ENCODE measurements at regions not wholly inside any gene's neighbourhood (a gene's known extent, or its start where the extent isn't known, plus 50 kb on each side); places are given as distances from the start of the nearest gene placed in this dataset.

GRCh38 chr5:143966280-143966679 lies 154.3 kb downstream of the HMHB1 start:
- CTCF ChIA-PET = interaction anchor here (0.7 to 1.6 kb wide), 3 partner anchors 10 to 1253 kb away, joined by 3 to 5 read pairs (median 3); no protein-coding TSS in a partner anchor
- DNase-seq (ENCODE audit: extremely low spot score) = no peak
- TF ChIP-seq CTCF (IDR thresholded peaks at IDR 0.05; ENCODE audit: control extremely low read depth, extremely low read depth, low read depth, missing control alignments) = no peak
- POLR2A ChIA-PET = no interaction called here

GRCh38 chr5:143968071-143968878 lies 156.3 kb downstream of the HMHB1 start:
- ChIA-PET CTCF (interaction anchor here (0.6 to 4.1 kb wide), 15 partner anchors 10 to 1196 kb away, joined by 3 to 35 read pairs (median 4); no protein-coding TSS in a partner anchor), POLR2A (no interaction called here)
- DNase-seq (ENCODE audit: extremely low spot score) = peak; percentile 37
- TF ChIP-seq CTCF (IDR thresholded peaks at IDR 0.05; ENCODE audit: control extremely low read depth, extremely low read depth, low read depth, missing control alignments) = peak; percentile 56

- no peak for TF ChIP-seq CTCF (IDR thresholded peaks at IDR 0.05; ENCODE audit: control extremely low read depth, extremely low read depth, low read depth, missing control alignments)
- no peak for DNase-seq (ENCODE audit: extremely low spot score)
- ChIA-PET CTCF (interaction anchor here (0.7 to 4.1 kb wide), 6 partner anchors 8 to 1257 kb away, joined by 3 to 35 read pairs (median 4); no protein-coding TSS in a partner anchor), POLR2A (no interaction called here)
These were observed 158.2 kb downstream of the HMHB1 start for GRCh38 chr5:143970159-143970558.

DNA sequence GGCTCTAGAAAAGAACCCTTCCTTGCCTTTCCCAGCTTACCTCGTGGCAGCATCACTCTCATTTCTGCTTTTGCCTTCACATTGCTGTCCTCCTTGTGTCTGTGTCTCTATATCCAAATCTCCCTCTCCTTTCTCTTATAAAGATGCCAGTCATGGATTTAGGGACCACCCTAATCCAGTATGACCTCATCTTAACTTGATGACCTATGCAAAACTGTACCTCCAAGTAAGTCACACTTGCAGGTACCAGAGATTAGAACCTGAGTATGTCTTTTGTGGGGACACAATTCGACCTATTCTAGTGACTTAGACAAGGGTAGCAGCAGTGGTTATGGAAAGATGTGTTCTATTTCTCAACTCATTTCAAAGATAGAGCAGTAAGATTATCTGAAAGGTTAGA lies 160.1 kb downstream of the HMHB1 start:
- ChIA-PET POLR2A (no interaction called here), CTCF (no interaction called here)
- TF ChIP-seq CTCF (IDR thresholded peaks at IDR 0.05; ENCODE audit: control extremely low read depth, extremely low read depth, low read depth, missing control alignments) = no peak
- DNase-seq (ENCODE audit: extremely low spot score) = no peak

GRCh38 chr5:143976055-143976454 lies 164.1 kb downstream of the HMHB1 start:
- TF ChIP-seq CTCF (IDR thresholded peaks at IDR 0.05; ENCODE audit: control extremely low read depth, extremely low read depth, low read depth, missing control alignments) = no peak
- POLR2A ChIA-PET = no interaction called here
- no peak for DNase-seq (ENCODE audit: extremely low spot score)
- CTCF ChIA-PET = interaction anchor here (0.8 to 5.2 kb wide), 5 partner anchors 7 to 22 kb away, joined by 3 to 35 read pairs (median 3); no protein-coding TSS in a partner anchor

DNA sequence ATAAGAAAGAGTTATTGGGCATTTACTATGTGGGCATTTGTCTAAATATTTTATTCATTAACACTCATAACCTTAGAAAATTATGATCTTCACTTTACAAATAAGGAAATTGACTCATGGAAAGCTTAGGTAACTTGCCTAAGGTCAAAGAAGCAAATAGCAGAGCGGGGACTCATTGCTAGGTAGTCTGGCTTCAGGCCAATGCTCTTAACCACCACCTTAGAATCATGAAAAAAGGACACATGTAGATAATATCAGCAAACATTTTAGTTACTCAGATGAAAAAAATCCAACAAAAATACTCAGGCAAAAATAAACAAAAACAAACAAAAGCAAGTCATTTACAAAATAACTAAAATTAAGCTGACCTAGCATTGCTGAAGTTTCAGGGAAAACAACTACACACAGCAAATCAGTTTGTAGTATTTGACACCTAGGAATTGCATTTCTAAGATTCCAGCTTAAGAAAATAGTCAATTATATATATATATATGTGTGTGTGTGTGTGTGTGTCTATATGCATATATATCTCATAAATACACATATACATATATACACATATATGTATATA lies 166.0 kb downstream of the HMHB1 start:
- DNase-seq (ENCODE audit: extremely low spot score) = no peak
- CTCF ChIA-PET = interaction anchor here (5.2 kb wide), 1 partner anchor 9 kb away, joined by 35 read pairs; no protein-coding TSS in a partner anchor
- POLR2A ChIA-PET = no interaction called here
- no peak for TF ChIP-seq CTCF (IDR thresholded peaks at IDR 0.05; ENCODE audit: control extremely low read depth, extremely low read depth, low read depth, missing control alignments)

Data from GM10248 (cell line).